NCI-H1694 (cell line): ENCODE measurements at regions not wholly inside any gene's neighbourhood (a gene's known extent, or its start where the extent isn't known, plus 50 kb on each side); places are given as distances from the start of the nearest gene placed in this dataset.
"Not testable (repeated sequence)": the region's sequence is repeated elsewhere in the genome, so short reads cannot be mapped to it uniquely, and the experiment has no call there.

ENCODE experiments used
- DNase-seq: peaks from one replicate; lab custom pipeline; 2025; lab: John Stamatoyannopoulos, UW

DNA sequence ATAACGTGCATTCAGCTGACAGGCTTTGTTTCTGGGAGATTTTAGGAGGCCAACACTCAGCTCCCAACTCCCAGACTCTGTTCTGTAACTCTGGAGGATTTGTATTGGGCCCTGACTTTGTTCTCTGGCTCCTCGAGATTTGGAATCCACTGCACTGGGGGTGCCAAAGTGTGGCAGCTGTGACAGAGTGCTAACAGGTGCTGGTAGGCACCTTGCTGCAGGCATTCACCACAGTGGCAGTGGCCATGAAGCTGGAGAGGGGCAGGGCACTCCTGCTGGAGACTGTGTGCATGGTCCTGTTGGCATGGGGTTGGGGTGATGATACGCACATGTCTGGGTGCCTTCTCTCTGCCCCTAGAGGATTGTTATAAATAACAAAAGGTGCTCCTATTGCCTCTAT is 1094.9 kb upstream of the SLIT2 start:
- DNase-seq, result no peak

DNA sequence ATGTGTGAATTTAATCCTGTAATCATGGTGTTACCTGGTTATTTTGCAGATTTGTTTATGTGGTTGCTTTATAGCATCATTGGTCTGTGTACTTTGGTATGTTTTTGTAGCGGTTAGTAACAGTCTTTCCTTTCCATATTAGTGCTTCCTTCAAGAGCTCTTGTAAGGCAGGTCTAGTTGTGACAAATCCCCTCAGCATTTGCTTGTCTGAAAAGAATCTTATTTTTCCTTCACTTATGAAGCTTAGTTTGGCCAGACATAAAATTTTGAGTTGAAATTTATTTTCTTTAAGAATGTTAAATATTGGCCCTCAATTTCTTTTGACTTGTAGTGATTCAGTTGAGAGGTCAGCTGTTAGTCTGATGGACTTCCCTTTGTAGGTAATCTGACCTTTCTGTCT is 1096.1 kb upstream of the SLIT2 start:
- DNase-seq, result no peak

DNA sequence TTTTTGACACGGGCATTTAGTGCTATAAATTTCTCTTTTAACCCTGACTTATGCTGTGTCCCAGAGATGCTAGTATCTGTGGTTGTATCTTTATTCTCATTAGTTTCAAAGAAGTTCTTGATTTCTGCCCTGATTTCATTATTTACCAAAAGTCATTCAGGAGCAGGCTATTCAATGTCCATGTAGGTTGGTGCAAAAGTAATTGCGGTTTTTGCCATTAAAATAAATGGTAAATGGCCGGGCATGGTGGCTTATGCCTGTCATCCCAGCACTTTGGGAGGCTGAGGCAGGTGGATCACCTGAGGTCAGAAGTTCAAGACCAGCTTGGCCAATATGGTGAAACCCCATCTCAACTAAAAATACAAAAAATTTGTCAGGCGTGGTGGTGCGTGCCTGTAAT is 1097.4 kb upstream of the SLIT2 start:
- DNase-seq, result not testable (repeated sequence)

DNA sequence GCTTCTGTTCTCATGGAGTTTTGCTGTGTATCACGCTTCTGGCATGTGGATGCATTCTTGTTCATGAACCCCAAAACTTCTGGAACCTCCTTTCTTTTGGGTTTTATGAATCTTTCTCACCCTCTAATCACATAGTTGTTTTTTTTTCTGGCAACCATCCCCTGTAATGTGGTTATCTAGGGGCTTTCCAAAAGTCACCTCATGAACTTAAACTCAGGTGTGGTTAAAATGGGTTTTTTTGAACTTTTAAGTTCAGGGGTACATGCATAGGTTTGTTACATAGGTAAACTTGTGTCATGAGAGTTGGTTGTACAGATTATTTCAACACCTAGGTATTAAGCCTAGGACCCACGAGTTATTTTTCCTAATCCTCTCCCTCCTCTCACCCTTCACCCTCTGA is 1099.4 kb upstream of the SLIT2 start:
- DNase-seq, result no peak

DNA sequence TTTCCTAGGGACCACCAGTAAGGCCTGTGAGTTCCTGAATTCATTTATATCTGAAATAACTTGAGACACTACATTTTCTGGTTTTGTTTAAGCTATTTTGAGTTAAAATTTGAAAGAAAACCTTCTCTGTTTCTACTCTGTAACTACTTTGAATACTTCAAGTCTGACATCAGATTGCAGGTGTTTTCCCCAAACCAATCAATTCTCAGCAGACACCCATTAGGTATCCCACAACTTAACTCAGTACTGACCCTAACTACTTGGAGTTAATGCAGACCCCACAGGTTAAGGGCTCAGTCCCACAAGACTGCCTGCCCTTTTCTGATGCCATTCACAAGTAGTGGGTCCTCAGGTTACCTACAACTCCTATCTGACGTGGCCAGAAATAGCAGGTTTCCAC is 1100.0 kb upstream of the SLIT2 start:
- no peak for DNase-seq

DNA sequence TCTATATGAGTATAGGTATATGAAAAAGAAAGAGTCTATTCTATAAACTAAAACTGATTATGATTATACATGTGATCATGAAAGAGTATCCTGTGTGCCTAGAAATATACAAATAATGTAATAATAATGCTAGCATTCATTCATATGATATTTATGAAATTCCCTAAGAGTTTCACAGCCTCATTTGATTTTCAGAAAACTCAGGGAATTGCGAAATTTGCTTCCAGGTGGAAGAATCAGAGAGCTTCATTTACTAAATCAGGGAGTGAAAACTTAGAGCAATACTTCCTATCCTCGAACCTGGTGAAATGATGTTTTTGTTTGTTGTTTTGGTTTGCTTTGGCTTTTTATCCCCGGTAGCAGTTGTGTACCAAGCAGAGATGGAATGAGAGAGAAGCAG is 1105.7 kb upstream of the SLIT2 start:
- DNase-seq, result no peak

DNA sequence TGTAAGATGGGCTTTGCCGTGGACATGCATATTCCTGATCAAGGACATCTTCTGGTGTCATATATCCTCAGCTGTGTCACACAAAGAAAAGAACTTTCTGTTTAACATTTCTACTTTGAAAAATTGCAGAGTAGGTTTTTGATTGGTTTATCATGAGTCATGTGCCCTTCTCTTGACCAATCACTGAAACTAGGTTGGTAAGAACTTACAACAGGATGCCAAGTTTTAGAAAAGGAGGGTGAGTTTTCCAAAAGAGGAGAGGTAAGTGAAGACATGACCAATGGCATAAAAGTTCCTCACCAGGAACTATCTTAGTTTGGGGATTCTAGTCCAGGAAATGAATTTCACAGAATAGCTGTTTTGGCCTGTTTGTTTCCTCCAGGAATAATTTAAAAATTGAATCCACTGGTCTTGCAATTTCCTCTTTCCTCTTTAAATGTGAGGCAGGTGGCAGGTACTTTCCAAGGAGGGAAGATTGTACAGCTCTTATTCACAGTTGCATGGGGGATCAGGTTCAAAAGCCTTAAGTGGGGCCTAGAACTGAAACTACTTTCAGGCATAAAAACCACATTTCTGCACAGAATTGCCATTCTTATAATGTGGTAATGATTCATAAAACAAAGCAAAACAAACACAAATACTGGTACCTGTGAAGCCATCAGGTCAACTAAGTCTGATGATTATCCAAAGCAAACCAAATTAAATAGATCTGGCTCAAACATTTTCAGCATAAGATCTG is 1114.5 kb upstream of the LCORL start:
- no peak for DNase-seq

DNA sequence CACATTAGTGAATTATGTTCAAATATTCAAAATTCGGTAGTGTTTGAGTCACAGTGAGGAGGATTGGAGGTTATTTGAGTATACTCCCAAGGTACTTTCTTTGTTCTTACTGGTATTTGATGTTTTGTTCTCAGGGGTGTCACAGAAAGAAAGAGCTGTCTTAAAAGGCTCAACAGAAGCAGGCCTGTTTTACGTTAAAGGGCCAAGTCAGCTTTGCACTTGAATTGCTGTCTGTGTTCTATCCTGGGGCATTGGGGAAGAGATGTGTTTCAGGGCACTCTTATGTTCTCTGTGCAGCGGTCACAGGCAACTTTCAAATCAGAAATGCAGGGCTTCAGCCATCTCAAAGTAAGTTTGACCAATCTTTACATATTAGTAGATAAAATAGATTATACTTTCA is 1113.1 kb upstream of the LCORL start:
- no peak for DNase-seq

DNA sequence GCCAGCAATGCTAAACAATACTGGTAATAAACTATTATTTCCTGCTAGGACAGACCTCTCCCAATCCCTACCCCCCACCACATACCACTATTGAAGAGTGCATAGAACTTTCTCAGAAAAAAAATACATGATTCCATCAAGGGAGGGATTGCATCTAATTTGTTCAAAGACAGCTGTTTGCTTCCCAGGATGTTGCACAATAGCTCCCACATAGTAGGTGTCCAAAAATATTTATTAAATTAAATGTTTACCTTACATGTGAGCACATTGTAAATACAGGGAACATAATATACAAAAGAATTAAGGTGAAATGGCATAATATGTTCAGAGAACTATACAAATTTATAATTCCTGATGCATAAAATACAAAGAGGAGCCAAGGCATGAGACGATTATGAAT is 1111.8 kb upstream of the LCORL start:
- DNase-seq, result no peak

DNA sequence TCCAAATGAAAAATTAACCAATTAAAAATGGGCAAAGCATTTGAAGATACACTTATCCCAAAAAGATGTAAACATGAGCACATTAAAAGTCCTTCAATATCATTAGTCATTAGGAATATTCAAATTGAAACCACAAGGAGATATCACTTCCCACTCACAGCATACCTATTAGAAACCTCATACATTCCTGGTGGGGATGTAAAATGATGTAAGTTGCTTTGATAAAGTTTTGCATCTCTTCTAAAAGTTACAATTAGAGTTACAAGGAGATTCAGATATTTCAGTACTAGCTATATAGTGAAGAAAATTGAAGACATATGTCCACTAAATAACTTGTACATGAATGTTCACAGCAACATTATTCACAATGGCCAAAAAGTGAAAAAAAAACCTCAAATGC is 1109.3 kb upstream of the LCORL start:
- no peak for DNase-seq

DNA sequence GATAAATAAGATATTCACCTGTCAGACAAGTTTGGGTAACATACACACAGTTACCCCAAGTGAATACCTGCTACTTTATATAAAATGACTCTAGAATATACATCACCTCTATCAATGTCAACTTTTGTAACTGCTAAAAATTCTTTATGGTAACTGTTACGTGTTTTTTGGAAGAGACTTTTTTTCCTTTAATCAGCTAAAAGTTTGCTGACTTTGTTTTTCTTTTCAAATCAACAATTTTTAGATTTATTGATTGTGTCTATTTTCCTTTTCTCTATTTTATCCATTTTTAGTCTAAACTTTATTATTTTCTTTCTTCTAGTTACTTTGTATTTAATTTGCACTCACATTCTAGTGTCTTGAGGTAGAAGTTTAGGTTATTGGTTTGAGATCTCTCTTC is 1106.6 kb upstream of the LCORL start:
- no peak for DNase-seq

DNA sequence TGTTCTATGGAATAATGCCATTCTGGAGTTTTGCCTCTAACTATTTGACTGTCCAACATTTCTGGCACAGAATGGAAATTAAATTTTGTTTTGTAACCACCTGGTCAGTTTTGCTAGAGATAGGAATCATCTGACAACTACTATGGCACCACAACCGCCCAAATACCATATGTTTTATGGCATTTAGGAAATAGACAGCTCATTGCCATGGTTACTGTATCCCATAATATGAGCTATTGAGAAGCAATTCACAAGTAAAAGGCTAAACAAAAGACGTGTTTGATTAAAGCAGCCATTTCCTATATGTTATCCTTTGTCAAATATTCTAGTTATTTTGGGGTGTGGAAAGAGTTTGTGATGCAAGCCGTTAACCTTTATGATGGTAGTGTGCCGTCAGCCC is 1105.3 kb upstream of the LCORL start:
- no peak for DNase-seq

DNA sequence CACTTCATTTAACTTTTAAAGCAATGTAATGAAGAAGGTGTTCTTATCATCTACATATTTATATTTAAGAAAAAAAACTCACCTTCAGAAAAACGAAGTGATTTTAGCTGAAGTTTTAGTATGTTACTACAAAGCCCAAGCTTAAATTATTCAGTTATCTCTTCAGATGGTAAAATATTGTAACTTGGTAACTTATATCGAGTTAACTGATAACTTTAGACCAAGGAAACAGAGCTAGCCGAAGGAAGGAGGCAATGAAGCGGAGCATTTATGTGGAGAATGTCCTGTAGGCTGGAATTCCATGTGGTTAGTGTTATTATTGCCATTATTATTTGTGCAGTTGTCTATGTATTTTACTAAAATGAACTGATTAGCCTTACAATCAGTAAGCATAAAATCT is 1102.1 kb upstream of the LCORL start:
- no peak for DNase-seq

DNA sequence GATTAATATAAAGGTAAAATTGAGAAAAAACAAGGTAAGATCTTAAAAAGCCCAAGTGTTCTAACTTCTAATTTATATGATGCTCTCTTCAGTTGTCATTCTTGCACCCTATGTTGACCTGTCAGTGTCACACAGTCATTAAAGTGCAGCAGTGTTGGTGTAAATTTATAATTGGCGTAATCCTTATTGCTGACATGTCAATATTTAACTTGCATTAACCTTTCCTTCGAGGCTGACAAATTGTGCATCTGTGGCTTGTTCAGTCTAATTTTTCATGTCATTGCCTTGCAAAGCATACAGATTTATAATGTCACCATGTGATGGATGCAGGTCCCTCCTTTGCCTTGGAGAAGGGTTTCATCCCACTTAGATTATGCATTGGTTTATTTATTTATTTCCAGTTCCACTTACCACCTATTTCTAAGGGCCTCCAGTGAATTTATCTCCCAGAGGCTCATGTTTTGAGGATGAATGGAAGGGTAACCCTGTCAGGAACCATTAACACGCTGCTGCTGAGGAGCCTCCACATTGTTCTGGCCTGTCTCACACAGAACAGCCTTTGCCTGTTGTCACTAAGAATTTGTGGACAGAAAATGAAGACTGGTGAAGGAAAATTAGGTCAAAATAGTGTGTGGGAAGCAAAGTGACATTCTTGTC is 1098.5 kb upstream of the LCORL start:
- no peak for DNase-seq

DNA sequence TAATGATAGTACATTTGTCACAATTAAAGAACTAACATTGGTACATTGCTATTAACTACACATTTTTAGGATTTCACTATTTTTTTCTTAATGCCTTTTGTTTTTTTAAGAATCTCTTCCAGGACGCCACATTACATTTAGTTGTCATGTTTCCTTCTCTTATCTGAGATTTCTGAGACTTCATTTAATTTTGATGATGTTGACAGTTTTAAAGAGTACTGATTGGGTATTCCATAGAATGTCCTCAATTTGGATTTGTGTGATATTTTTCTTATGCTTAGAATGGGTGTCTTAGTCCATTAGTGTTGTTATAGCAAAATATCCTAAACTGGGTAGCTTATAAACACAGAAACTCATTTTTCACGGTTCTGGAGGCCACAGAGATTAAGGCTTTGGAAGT is 1095.5 kb upstream of the LCORL start:
- DNase-seq, result no peak

DNA sequence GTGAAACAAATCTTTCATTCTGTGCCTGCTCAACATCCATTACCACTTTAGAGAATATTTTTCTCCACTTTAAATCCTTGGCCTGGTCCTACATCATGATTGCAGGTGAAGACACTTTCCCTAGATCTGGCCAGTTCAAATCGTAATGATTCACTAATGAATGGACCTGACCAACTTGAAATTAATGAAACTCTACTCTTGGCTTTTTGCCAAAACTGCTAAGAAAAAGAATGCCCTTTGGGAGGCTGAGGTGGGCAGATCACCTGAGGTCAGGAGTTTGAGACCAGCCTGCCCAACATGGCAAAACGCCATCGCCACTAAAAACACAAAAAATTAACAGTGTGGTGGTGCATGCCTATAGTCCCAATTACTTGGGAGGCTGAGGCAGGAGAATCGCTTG is 1082.6 kb upstream of the LCORL start:
- no peak for DNase-seq

DNA sequence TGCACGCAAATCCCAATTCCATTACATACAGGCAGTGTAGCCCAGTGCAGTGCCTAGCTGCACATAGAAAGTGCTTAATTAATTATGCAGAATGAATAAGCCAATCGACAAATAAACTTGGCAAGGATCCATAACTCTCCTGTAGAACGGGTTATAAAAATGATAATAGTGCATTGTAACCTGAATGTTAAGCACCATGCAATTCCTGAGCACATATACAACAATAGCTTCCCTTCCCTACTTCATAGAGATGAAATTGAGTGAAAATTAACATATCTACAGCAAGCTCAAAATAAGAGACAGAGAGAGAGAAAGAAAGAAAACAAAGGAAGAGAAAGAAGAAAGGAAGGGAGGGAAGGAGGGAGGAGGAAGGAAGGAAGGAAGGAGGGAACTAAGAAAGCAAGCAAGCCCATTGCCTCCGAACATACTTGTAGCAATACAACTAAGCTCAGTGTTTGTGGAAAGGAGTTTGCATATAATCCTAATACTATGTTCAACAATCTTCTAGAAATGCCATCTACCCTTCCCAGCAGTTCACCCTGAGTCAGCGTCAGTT is 1074.0 kb upstream of the LCORL start:
- no peak for DNase-seq

DNA sequence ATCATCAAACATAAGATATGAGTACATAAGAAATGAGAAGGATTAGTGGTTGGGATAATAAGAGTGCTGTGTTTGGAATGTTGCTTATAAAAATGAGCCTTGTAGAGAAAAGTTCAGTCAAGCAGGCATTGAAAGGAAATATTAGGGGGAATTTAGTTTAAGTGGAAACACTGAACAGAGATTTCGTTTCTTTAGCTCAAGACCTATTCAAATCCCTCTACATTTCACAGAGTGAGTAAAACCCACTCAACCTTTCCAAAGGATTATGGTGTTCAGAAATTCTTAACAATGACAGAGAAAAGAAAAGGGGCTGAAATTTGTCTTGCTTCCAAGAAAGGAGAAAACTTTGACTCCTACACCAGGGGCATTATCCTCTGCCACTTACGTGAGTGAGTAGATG is 1072.4 kb upstream of the LCORL start:
- DNase-seq, result no peak

DNA sequence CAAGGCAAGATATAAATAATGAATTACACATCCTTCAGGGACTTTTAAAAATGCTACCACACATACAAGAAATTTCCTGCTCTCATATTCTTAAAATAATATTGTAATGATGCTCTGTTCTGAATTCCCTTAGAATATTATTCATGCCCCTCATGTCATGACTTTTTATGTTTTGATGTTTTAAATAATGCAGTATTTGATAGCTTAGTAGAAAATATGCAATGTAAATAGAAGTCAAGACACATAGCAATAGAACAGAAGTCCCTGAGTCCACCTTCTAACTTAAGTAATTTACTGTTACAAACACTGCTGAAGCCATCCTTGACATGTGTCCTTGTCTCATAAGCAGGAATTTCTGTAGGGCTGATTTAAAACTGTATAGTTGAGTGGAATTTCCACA is 1071.2 kb upstream of the LCORL start:
- no peak for DNase-seq

DNA sequence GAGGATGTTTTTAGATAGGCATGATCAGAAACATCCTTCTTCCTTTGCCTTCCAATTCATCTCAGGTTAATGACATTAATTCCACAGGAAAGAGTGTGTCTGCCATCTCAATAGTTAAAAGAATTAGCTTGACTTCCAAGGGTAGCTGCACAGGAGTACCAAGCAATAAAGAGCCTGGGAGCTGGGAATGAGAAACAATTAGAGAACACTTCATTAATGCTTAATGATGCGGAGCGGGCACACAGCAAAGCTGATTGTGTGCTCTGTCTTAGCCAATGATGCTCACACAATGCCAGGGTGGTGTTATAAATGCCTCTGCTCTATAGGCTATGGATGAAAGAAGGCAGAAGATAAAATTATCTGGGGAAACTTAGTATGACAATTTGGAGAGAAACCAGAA is 1052.5 kb upstream of the LCORL start:
- no peak for DNase-seq

DNA sequence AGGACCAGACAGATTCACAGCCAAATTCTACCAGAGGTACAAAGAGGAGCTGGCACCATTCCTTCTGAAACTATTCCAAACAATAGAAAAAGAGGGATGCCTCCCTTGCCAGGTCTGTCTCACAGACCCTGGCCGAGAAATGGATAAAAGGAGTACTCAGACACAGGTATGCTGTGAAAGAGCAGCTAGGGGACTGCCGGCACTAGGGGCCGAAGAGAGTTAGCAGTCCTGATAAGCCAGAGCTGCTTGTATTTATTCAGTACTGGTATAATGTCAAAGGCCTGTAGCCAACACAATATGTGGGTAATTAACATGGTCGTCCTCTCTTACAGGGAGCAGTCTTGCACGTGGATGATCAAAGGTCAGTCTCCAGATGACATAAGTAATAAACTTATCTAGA is 1042.1 kb upstream of the LCORL start:
- DNase-seq, result no peak

DNA sequence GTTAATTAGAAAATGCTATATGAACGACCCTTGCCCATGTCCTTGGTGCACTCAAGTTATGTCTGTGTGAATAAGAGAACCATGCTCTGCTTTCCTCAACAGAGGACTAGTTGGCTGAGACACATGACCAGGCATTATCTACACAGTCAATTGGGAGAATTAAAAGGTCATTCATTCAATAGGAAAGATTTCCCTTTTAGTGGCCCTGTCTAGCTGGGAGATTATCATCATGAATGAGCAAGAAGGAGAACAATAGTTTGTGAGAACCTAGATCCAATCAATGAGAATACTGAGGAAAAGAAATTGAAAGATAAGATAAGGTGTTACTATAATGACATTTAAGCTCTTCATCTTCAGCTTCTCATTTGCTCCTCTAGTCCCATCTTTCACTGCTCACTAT is 1033.4 kb upstream of the LCORL start:
- no peak for DNase-seq

DNA sequence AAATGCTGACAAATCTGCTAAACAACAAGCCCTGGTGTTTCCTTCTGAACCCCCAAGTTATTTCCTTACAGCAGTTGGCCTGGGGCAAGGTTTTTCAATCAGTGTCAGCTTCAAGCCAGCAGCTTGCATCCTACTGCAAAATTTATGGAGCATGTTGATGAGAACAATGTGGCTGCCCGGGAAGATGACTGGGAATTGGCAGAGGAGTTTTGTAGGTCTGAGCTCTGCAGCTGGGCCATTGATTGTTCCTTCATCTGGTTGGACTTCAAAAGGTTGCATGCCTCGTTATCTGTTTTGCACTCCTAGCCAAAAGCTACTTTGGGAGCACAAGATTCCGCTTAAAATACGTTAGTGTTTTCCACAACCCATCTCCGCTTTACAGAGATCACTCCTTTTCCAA is 1030.3 kb upstream of the LCORL start:
- no peak for DNase-seq
